ENCODE measurements at regions not wholly inside any gene's neighbourhood (a gene's known extent, or its start where the extent isn't known, plus 50 kb on each side); places are given as distances from the start of the nearest gene placed in this dataset.

- Histone ChIP-seq H3K4me3 (no peak overlapping the region), H3K27ac (no peak overlapping the region), H3K9me3 (ENCODE audit: low read depth) (no peaks in the 10 kb centered on the region), H3K36me3 (no peaks in the 10 kb centered on the region), H3K27me3 (no peaks in the 10 kb centered on the region), H3K4me1 (ENCODE audit: low read depth) (peaks cover 4% of the 10 kb centered on the region)
- DNase-seq (ENCODE audit: low read depth in 1 of 2, low spot score in 1 of 2), result no peak
- no peak for TF ChIP-seq CTCF (IDR thresholded peaks at IDR 0.05; ENCODE audit: low read depth, low read length)
Observed at GRCh38 chr1:70902211-70902610, 145.4 kb downstream of the PTGER3 start.

- Histone ChIP-seq H3K4me1 (ENCODE audit: low read depth) (peaks cover 6% of the 10 kb centered on the region), H3K27me3 (no peaks in the 10 kb centered on the region), H3K36me3 (no peaks in the 10 kb centered on the region), H3K4me3 (no peak overlapping the region), H3K9me3 (ENCODE audit: low read depth) (no peaks in the 10 kb centered on the region), H3K27ac (no peak overlapping the region)
- TF ChIP-seq CTCF (IDR thresholded peaks at IDR 0.05; ENCODE audit: low read depth, low read length), result no peak
- no peak for DNase-seq (ENCODE audit: low read depth in 1 of 2, low spot score in 1 of 2)
Observed at GRCh38 chr1:70906800-70907199, 140.8 kb downstream of the PTGER3 start.

- H3K27me3 ChIP-seq, result no peaks in the 10 kb centered on the region
- H3K27ac ChIP-seq, result no peak overlapping the region
- H3K4me3 ChIP-seq, result no peak overlapping the region
- no peaks in the 10 kb centered on the region for H3K36me3 ChIP-seq
- no peak for TF ChIP-seq CTCF (IDR thresholded peaks at IDR 0.05; ENCODE audit: low read depth, low read length)
- DNase-seq (ENCODE audit: low read depth in 1 of 2, low spot score in 1 of 2), result no peak
- H3K4me1 ChIP-seq (ENCODE audit: low read depth), result peaks cover 6% of the 10 kb centered on the region
- no peaks in the 10 kb centered on the region for H3K9me3 ChIP-seq (ENCODE audit: low read depth)
Observed at GRCh38 chr1:70907563-70908310, 139.9 kb downstream of the PTGER3 start.

- Histone ChIP-seq H3K4me3 (no peak overlapping the region), H3K36me3 (no peaks in the 10 kb centered on the region), H3K4me1 (ENCODE audit: low read depth) (peaks cover 6% of the 10 kb centered on the region), H3K27me3 (no peaks in the 10 kb centered on the region), H3K9me3 (ENCODE audit: low read depth) (no peaks in the 10 kb centered on the region), H3K27ac (no peak overlapping the region)
- no peak for DNase-seq (ENCODE audit: low read depth in 1 of 2, low spot score in 1 of 2)
- no peak for TF ChIP-seq CTCF (IDR thresholded peaks at IDR 0.05; ENCODE audit: low read depth, low read length)
Observed at GRCh38 chr1:70909262-70909822, 138.3 kb downstream of the PTGER3 start.

GRCh38 chr1:70910013-70910412 is 137.6 kb downstream of the PTGER3 start:
- Histone ChIP-seq H3K27ac (no peak overlapping the region), H3K36me3 (no peaks in the 10 kb centered on the region), H3K4me1 (ENCODE audit: low read depth) (peaks cover 6% of the 10 kb centered on the region), H3K4me3 (no peak overlapping the region), H3K27me3 (no peaks in the 10 kb centered on the region), H3K9me3 (ENCODE audit: low read depth) (no peaks in the 10 kb centered on the region)
- DNase-seq (ENCODE audit: low read depth in 1 of 2, low spot score in 1 of 2), result no peak
- TF ChIP-seq CTCF (IDR thresholded peaks at IDR 0.05; ENCODE audit: low read depth, low read length), result no peak
